ENCODE measurements at regions not wholly inside any gene's neighbourhood (a gene's known extent, or its start where the extent isn't known, plus 50 kb on each side); places are given as distances from the start of the nearest gene placed in this dataset.

GRCh38 chr9:100959226-100959625 lies 69.3 kb upstream of the PLPPR1 start:
- Histone ChIP-seq H3K9ac (ENCODE audit: low read length) (no peak overlapping the region), H3K4me1 (ENCODE audit: control insufficient read depth, insufficient read depth, low read length) (no peaks in the 10 kb centered on the region), H3K36me3 (ENCODE audit: control insufficient read depth, insufficient read depth, low read length, severe bottlenecking) (no peaks in the 10 kb centered on the region), H3K27me3 (replicated peaks; ENCODE audit: control insufficient read depth, insufficient read depth, low read length) (no peaks in the 10 kb centered on the region), H3K4me3 (ENCODE audit: low read length) (no peak overlapping the region), H3K9me3 (ENCODE audit: control insufficient read depth, low read length) (no peaks in the 10 kb centered on the region)
- DNase-seq (ENCODE audit: low read depth) = no peak
